ENCODE measurements at regions not wholly inside any gene's neighbourhood (a gene's known extent, or its start where the extent isn't known, plus 50 kb on each side); places are given as distances from the start of the nearest gene placed in this dataset.

DNA sequence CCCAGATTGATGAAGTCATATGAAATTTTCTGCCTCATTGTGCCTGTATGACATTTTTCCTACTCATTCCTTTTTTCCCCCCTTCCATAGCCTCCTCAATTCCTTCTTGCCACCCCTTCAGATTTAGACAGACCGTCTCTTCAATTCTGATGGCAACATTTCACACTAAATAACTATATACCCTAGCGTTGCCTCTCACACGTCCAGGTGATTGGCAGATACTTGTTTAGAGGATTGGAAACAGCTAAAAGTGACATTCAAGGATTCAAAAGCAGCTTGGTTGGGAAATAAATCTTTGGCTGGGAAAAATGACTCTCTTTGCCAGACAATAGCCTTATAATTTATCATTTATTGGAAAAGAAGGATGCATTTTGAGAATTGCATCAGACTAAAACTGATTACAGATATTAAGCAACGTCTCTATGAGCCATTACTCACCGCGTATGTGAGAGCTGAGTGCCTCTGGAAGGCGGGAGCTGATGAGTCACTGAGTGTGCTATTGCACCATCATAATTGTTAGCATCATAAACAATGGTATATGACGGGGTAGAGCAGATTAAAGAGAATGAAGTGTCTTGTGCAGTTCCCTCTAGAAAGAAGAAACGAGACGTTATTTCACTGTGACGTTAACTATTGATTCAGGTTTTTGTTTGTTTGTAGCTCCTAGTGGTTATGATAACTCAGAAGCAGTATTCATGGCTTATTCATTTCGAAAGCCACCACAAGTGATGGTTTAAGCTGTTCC lies 61.1 kb upstream of the FAM216B start:
- TF ChIP-seq GATA2 (IDR thresholded peaks at IDR 0.05; ENCODE audit: low read depth, low read length) (no peak), GATA3 (IDR thresholded peaks at IDR 0.05; ENCODE audit: low read depth, low read length) (no peak)

Measured in SH-SY5Y (cell line).